AG04450 (cell line): ENCODE measurements at regions not wholly inside any gene's neighbourhood (a gene's known extent, or its start where the extent isn't known, plus 50 kb on each side); places are given as distances from the start of the nearest gene placed in this dataset.

Experiments used
- CTCF ChIA-PET: fragments of 300-600, 350-600 bp; formaldehyde crosslinking; extraction: SDS; loops from one replicate; lab custom pipeline; 2022; ENCODE audit warnings: antibody characterized with exemption, inconsistent platforms; lab: Charles Lee
- POLR2A ChIA-PET: fragments of 350-600 bp; formaldehyde crosslinking; extraction: SDS; loops from one replicate; lab custom pipeline; 2021; ENCODE audit warnings: antibody characterized with exemption, inconsistent platforms; lab: Yijun Ruan, JAX
- DNase-seq: peaks from one replicate; pipeline ENCODE4 v3.0.0-alpha.2; 2011; ENCODE audit warnings: low read depth, low spot score
- H3K27ac ChIP-seq: one replicate; pipeline ENCODE4 v1.5.1; 2012; ENCODE audit warnings: low read depth, low read length, control low read depth
- H3K27me3 ChIP-seq: one replicate; pipeline ENCODE4 v1.6.0; 2012; ENCODE audit warnings: low read length; ENCODE audit not compliant: control insufficient read depth, insufficient read depth
- H3K4me3 ChIP-seq: 2 replicates; pipeline ENCODE4 v1.5.1; 2011; ENCODE audit warnings: mild to moderate bottlenecking, low read depth, low read length, control low read depth
- H3K9me3 ChIP-seq: 2 replicates; pipeline ENCODE4 v1.5.1; 2012; ENCODE audit warnings: low read length; ENCODE audit not compliant: control insufficient read depth, insufficient read depth
- CTCF ChIP-seq: IDR thresholded peaks from 2 replicates; pipeline ENCODE4 v1.5.1; 2011; ENCODE audit warnings: low read depth, low read length, control low read depth, inconsistent platforms

DNA sequence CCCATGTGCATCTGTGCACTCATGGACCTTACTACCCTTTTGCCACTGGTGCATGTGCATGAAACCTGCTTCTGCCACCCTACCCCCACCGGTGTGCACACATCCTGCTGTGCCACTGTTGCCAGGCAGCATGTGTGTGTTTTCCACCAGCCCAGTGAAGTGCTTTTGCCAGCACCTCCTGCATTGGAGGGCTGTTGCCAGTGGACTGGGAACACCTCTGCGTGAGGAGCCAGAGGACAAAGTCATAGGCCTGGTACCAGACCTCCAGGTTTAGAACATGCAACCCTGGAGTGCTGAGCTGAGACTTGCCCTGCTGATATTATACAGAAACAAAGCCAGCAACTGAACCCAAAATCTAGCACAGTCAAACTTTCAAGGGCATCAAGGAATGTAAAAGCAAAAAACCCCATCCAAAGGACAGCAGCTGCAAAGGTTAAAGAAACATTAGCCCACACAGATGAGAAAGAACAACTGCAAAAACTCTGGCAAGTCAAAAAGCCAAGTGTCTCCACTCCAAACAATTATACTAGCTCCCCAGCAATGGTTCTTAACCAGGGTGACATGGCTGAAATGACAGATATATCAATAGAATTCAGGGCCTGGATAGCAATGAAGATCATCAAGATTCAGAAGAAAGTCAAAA lies 70.6 kb upstream of the PTPN3 start:
- no peaks in the 10 kb centered on the region for H3K9me3 ChIP-seq
- ChIA-PET POLR2A (no interaction called here), CTCF (no interaction called here)
- no peak for TF ChIP-seq CTCF
- H3K4me3 ChIP-seq, result no peak overlapping the region
- peaks cover 9% of the 10 kb centered on the region for H3K27me3 ChIP-seq
- DNase-seq, result no peak
- H3K27ac ChIP-seq, result no peak overlapping the region

DNA sequence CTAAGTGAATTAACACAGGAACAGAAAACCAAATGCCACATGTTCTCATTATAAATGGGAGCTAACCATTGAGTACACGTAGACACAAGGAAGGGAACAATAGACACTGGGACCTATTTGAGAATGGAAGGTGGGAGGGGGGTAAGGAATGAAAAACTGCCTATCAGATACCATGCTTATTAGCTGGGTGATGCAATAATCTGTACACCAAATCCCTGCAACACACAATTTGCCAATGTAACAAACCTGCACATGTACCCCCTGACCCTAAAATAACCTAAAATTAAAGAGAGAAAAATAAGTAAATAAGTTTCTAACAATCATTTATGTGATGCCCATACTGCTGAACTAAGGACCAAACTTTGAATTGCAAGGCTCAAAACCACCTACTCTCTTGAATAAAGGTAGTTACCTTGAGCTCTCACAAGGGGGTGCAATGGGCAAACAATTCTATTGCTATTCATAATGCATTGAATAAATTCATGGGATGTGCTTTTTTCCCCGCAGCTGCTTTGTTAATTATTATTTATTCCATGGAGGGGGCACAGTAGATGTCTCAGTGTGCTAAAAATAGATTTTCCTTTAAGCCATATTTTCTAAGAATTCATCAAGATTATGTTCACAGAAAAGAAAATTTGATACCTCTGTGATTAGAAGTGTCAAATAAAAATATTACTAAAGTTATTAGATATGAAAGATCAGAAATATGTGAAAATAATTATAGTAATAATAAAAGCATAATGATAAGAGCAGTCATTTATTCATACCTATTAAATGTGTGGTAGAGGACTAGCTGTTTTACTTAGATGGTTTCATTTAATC lies 76.2 kb upstream of the PTPN3 start:
- Histone ChIP-seq H3K27ac (no peak overlapping the region), H3K27me3 (peaks cover 5% of the 10 kb centered on the region), H3K4me3 (no peak overlapping the region), H3K9me3 (no peaks in the 10 kb centered on the region)
- POLR2A ChIA-PET, result interaction anchor here (0.6 kb wide), 1 partner anchor 736 kb away, joined by 3 read pairs; no protein-coding TSS in a partner anchor
- CTCF ChIA-PET, result interaction anchor here (0.6 to 5.1 kb wide), 23 partner anchors 9 to 623 kb away, joined by 3 to 64 read pairs (median 3); no protein-coding TSS in a partner anchor
- TF ChIP-seq CTCF, result peak; percentile 73
- peak; percentile 18 for DNase-seq

GRCh38 chr9:109576762-109577161 lies 78.7 kb upstream of the PTPN3 start:
- CTCF ChIA-PET, result interaction anchor here (0.8 to 5.1 kb wide), 2 partner anchors 241 to 326 kb away, joined by 8 to 64 read pairs; no protein-coding TSS in a partner anchor
- DNase-seq, result no peak
- H3K27ac ChIP-seq, result no peak overlapping the region
- peaks cover 5% of the 10 kb centered on the region for H3K27me3 ChIP-seq
- POLR2A ChIA-PET, result no interaction called here
- TF ChIP-seq CTCF, result no peak
- H3K4me3 ChIP-seq, result no peak overlapping the region
- no peaks in the 10 kb centered on the region for H3K9me3 ChIP-seq

GRCh38 chr9:109579191-109579948 lies 81.3 kb upstream of the PTPN3 start:
- no peak for DNase-seq
- H3K27ac ChIP-seq, result no peak overlapping the region
- H3K27me3 ChIP-seq, result peaks cover 3% of the 10 kb centered on the region
- ChIA-PET CTCF (no interaction called here), POLR2A (no interaction called here)
- TF ChIP-seq CTCF, result no peak
- no peak overlapping the region for H3K4me3 ChIP-seq
- no peaks in the 10 kb centered on the region for H3K9me3 ChIP-seq
